ENCODE measurements at regions not wholly inside any gene's neighbourhood (a gene's known extent, or its start where the extent isn't known, plus 50 kb on each side); places are given as distances from the start of the nearest gene placed in this dataset.
"Not testable (repeated sequence)": the region's sequence is repeated elsewhere in the genome, so short reads cannot be mapped to it uniquely, and the experiment has no call there.

GRCh38 chr5:110823571-110823970, 84.8 kb downstream of the SLC25A46 start:
- no peaks in the 10 kb centered on the region for H3K36me3 ChIP-seq (ENCODE audit: control insufficient read depth, insufficient read depth, low read length)
- H3K27me3 ChIP-seq (ENCODE audit: control insufficient read depth, insufficient read depth, low read length, poor library complexity, severe bottlenecking) = no peaks in the 10 kb centered on the region
- Mint-ChIP-seq H3K27me3 (ENCODE audit: insufficient read depth) (no peaks in the 10 kb centered on the region), H3K4me1 (no peaks in the 10 kb centered on the region), H3K27ac (no peak overlapping the region), H3K36me3 (ENCODE audit: low read depth) (no peaks in the 10 kb centered on the region), H3K9me3 (peaks cover 44% of the 10 kb centered on the region), H3K4me3 (no peak overlapping the region)
- H3K9me3 ChIP-seq (ENCODE audit: control insufficient read depth, low read length) = peaks cover 37% of the 10 kb centered on the region
- WGBS, 2 experiments (ENCODE audit: insufficient coverage in 1 of 2, insufficient read length in 1 of 2) = 93 to 100% methylated on average over 3 to 5 of the region's 5 CpGs
- no peak overlapping the region for H3K27ac ChIP-seq (ENCODE audit: low read depth, low read length)
- no peak for TF ChIP-seq CTCF (conservative IDR thresholded peaks at IDR 0.05)
- H3K4me1 ChIP-seq (ENCODE audit: control insufficient read depth, insufficient read depth, low read length) = no peaks in the 10 kb centered on the region
- no peak overlapping the region for H3K4me3 ChIP-seq (ENCODE audit: low read length)
- no peak for DNase-seq
- no peak overlapping the region for H3K9ac ChIP-seq (ENCODE audit: extremely low read depth, low read length, poor library complexity, severe bottlenecking)

GRCh38 chr5:110824936-110825441, 86.2 kb downstream of the SLC25A46 start:
- no peaks in the 10 kb centered on the region for H3K36me3 Mint-ChIP-seq (ENCODE audit: low read depth)
- Histone ChIP-seq H3K4me3 (ENCODE audit: low read length) (no peak overlapping the region), H3K9ac (ENCODE audit: extremely low read depth, low read length, poor library complexity, severe bottlenecking) (no peak overlapping the region), H3K4me1 (ENCODE audit: control insufficient read depth, insufficient read depth, low read length) (no peaks in the 10 kb centered on the region), H3K9me3 (ENCODE audit: control insufficient read depth, low read length) (peaks cover 51% of the 10 kb centered on the region), H3K27ac (ENCODE audit: low read depth, low read length) (no peak overlapping the region), H3K36me3 (ENCODE audit: control insufficient read depth, insufficient read depth, low read length) (no peaks in the 10 kb centered on the region), H3K27me3 (ENCODE audit: control insufficient read depth, insufficient read depth, low read length, poor library complexity, severe bottlenecking) (no peaks in the 10 kb centered on the region)
- H3K4me3 Mint-ChIP-seq = no peak overlapping the region
- no peak overlapping the region for H3K27ac Mint-ChIP-seq
- no peaks in the 10 kb centered on the region for H3K27me3 Mint-ChIP-seq (ENCODE audit: insufficient read depth)
- no peaks in the 10 kb centered on the region for H3K4me1 Mint-ChIP-seq
- DNase-seq = no peak
- 61% methylated on average over 2 of the region's 3 CpGs; no CpG with 5 or more reads in 1 of the 2 experiments for WGBS, 2 experiments (ENCODE audit: insufficient coverage in 1 of 2, insufficient read length in 1 of 2)
- peaks cover 56% of the 10 kb centered on the region for H3K9me3 Mint-ChIP-seq
- TF ChIP-seq CTCF (conservative IDR thresholded peaks at IDR 0.05) = no peak

- Mint-ChIP-seq H3K9me3 (peaks cover 19% of the 10 kb centered on the region), H3K27me3 (ENCODE audit: insufficient read depth) (no peaks in the 10 kb centered on the region), H3K4me3 (no peak overlapping the region), H3K27ac (no peak overlapping the region), H3K36me3 (ENCODE audit: low read depth) (no peaks in the 10 kb centered on the region), H3K4me1 (no peaks in the 10 kb centered on the region)
- no peaks in the 10 kb centered on the region for H3K36me3 ChIP-seq (ENCODE audit: control insufficient read depth, insufficient read depth, low read length)
- H3K9me3 ChIP-seq (ENCODE audit: control insufficient read depth, low read length) = peaks cover 24% of the 10 kb centered on the region
- no peaks in the 10 kb centered on the region for H3K27me3 ChIP-seq (ENCODE audit: control insufficient read depth, insufficient read depth, low read length, poor library complexity, severe bottlenecking)
- 91 to 94% methylated on average over 3 to 4 of the region's 4 CpGs for WGBS, 2 experiments (ENCODE audit: insufficient coverage in 1 of 2, insufficient read length in 1 of 2)
- TF ChIP-seq CTCF (conservative IDR thresholded peaks at IDR 0.05) = no peak
- no peak overlapping the region for H3K4me3 ChIP-seq (ENCODE audit: low read length)
- H3K9ac ChIP-seq (ENCODE audit: extremely low read depth, low read length, poor library complexity, severe bottlenecking) = no peak overlapping the region
- DNase-seq = no peak
- no peak overlapping the region for H3K27ac ChIP-seq (ENCODE audit: low read depth, low read length)
- H3K4me1 ChIP-seq (ENCODE audit: control insufficient read depth, insufficient read depth, low read length) = no peaks in the 10 kb centered on the region
Observed at GRCh38 chr5:110832683-110833082, 93.9 kb downstream of the SLC25A46 start.

GRCh38 chr5:110834933-110835332, 96.1 kb downstream of the SLC25A46 start:
- H3K27ac ChIP-seq (ENCODE audit: low read depth, low read length); H3K9me3 Mint-ChIP-seq; H3K27me3 ChIP-seq (ENCODE audit: control insufficient read depth, insufficient read depth, low read length, poor library complexity, severe bottlenecking); H3K27me3 Mint-ChIP-seq (ENCODE audit: insufficient read depth); H3K4me1 Mint-ChIP-seq; H3K27ac Mint-ChIP-seq; H3K9ac ChIP-seq (ENCODE audit: extremely low read depth, low read length, poor library complexity, severe bottlenecking); DNase-seq; H3K4me1 ChIP-seq (ENCODE audit: control insufficient read depth, insufficient read depth, low read length); H3K36me3 ChIP-seq (ENCODE audit: control insufficient read depth, insufficient read depth, low read length); H3K4me3 ChIP-seq (ENCODE audit: low read length); H3K9me3 ChIP-seq (ENCODE audit: control insufficient read depth, low read length); H3K36me3 Mint-ChIP-seq (ENCODE audit: low read depth); H3K4me3 Mint-ChIP-seq: not testable (repeated sequence)
- WGBS, 2 experiments (ENCODE audit: insufficient coverage in 1 of 2, insufficient read length in 1 of 2) = 92% methylated on average over 4 of the region's 4 CpGs; no CpG with 5 or more reads in 1 of the 2 experiments

Data from endodermal cell (in vitro differentiated cells).